Common myeloid progenitor, CD34-positive (primary cell): ENCODE measurements at regions not wholly inside any gene's neighbourhood (a gene's known extent, or its start where the extent isn't known, plus 50 kb on each side); places are given as distances from the start of the nearest gene placed in this dataset.
A peak's percentile ranks its signal among the peaks of the same experiment; 100 is the strongest.

Experiments used
- CTCF ChIA-PET: fragments of 350-600 bp; sonication (Branson Sonifier 250); formaldehyde crosslinking; loops from one replicate; lab custom pipeline; 2021; ENCODE audit warnings: antibody characterized with exemption; lab: Charles Lee
- POLR2A ChIA-PET: fragments of 350-600 bp; sonication (Branson Sonifier 250); formaldehyde crosslinking; loops from one replicate; lab custom pipeline; 2021; ENCODE audit warnings: antibody characterized with exemption; lab: Charles Lee
- DNase-seq, 3 donors: peaks; one replicate each; pipeline versions ENCODE4 v3.0.0 to v3.0.0-alpha.2; 2013
- H3K27ac ChIP-seq, 2 experiments: 1 replicate in 1 of 2; 2 replicates in 1 of 2; pipeline ENCODE4 v1.7.0; 2013; ENCODE audit warnings: inconsistent platforms in 2 of 2, low read length in 2 of 2, mild to moderate bottlenecking in 2 of 2, low read depth in 1 of 2, moderate library complexity in 1 of 2; ENCODE audit not compliant: severe bottlenecking in 2 of 2, insufficient read depth in 1 of 2, poor library complexity in 1 of 2
- H3K27me3 ChIP-seq, 5 experiments: replicated peaks in 2 of 5; 1 replicate in 3 of 5; 2 replicates in 2 of 5; pipeline versions ENCODE4 v1.6.1 to v1.7.0; 2013; ENCODE audit warnings: low read length in 4 of 5, mild to moderate bottlenecking in 2 of 5, moderate library complexity in 2 of 5, inconsistent platforms in 1 of 5; ENCODE audit not compliant: insufficient read depth in 5 of 5, control insufficient read depth in 4 of 5
- H3K36me3 ChIP-seq, 4 experiments: 1 replicate in 2 of 4; 2 replicates in 2 of 4; pipeline versions ENCODE4 v1.6.1 to v1.7.0; 2013; ENCODE audit warnings: low read length in 3 of 4, control low read depth in 1 of 4, mild to moderate bottlenecking in 1 of 4; ENCODE audit not compliant: control insufficient read depth in 4 of 4, insufficient read depth in 4 of 4
- H3K4me1 ChIP-seq, 4 experiments: 1 replicate in 3 of 4; 2 replicates in 1 of 4; pipeline versions ENCODE4 v1.6.1 to v1.7.1; 2013; ENCODE audit warnings: low read length in 3 of 4, mild to moderate bottlenecking in 3 of 4, control low read depth in 1 of 4, inconsistent platforms in 1 of 4, moderate library complexity in 1 of 4; ENCODE audit not compliant: control insufficient read depth in 4 of 4, insufficient read depth in 4 of 4; ENCODE audit errors: control extremely low read depth in 1 of 4
- H3K4me3 ChIP-seq, 7 experiments: 1 replicate in 4 of 7; 2 replicates in 3 of 7; pipeline versions ENCODE4 v1.5.1 to v1.7.0; 2013; ENCODE audit warnings: mild to moderate bottlenecking in 7 of 7, low read length in 6 of 7, moderate library complexity in 6 of 7, inconsistent platforms in 2 of 7, low read depth in 2 of 7, control low read depth in 1 of 7; ENCODE audit not compliant: insufficient read depth in 4 of 7, control insufficient read depth in 1 of 7; ENCODE audit errors: extremely low read depth in 1 of 7
- H3K9me3 ChIP-seq, 5 experiments: 1 replicate in 4 of 5; 2 replicates in 1 of 5; pipeline versions ENCODE4 v1.6.1 to v1.7.1; 2013; ENCODE audit warnings: low read length in 4 of 5, mild to moderate bottlenecking in 2 of 5, inconsistent platforms in 1 of 5, low read depth in 1 of 5, moderate library complexity in 1 of 5; ENCODE audit not compliant: control insufficient read depth in 4 of 5, insufficient read depth in 2 of 5; ENCODE audit errors: control extremely low read depth in 1 of 5
- whole genome bisulfite sequencing: methylation state at CpG from one replicate; pipeline ENCODE4 v1.1.5; 2013; ENCODE audit not compliant: insufficient coverage; 5-methylcytosine and 5-hydroxymethylcytosine counted together

DNA sequence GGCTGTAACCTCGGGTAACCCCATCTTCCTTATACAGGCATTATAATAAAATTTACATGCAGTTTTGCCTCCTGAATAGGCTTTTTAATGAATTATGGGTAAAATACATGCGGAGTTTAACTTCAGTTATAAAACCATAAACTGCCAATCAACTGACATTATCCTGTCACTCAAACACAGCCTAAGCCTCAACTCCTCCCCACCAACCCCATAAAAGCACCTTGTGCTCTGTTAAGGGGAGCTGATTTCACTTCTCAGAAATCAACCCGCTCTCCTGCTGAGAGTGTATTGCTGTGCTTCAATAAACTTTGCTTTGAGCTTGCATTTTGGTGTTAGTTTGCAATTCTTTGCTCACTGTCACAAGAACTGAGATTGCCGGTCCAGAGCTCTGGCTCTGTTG, 1812.2 kb downstream of the BRINP3 start:
- Histone ChIP-seq H3K36me3 (no peaks in the 10 kb centered on the region), H3K4me3 (peak overlapping the region in 1 of 7 experiments; percentile 14), H3K4me1 (peaks cover 0 to 6% (median 2%) of the 10 kb centered on the region in 4 experiments), H3K27ac (no peak overlapping the region), H3K27me3 (no peaks in the 10 kb centered on the region), H3K9me3 (no peaks in the 10 kb centered on the region)
- DNase-seq: no peak
- 95% methylated on average over 3 of the region's 4 CpGs for WGBS
- CTCF ChIA-PET: no interaction called here
- POLR2A ChIA-PET: no interaction called here

- Histone ChIP-seq H3K9me3 (no peaks in the 10 kb centered on the region), H3K27me3 (no peaks in the 10 kb centered on the region), H3K27ac (no peak overlapping the region), H3K4me1 (peaks cover 0 to 6% (median 2%) of the 10 kb centered on the region in 4 experiments), H3K4me3 (no peak overlapping the region), H3K36me3 (no peaks in the 10 kb centered on the region)
- 100% methylated on average over 2 of the region's 2 CpGs for WGBS
- DNase-seq: no peak
- ChIA-PET CTCF (no interaction called here), POLR2A (no interaction called here)
Observed at GRCh38 chr1:188668083-188668482, 1809.6 kb downstream of the BRINP3 start.

- Histone ChIP-seq H3K9me3 (no peaks in the 10 kb centered on the region), H3K4me1 (peaks cover 0 to 6% (median 2%) of the 10 kb centered on the region in 4 experiments), H3K4me3 (no peak overlapping the region), H3K27ac (no peak overlapping the region), H3K36me3 (no peaks in the 10 kb centered on the region), H3K27me3 (no peaks in the 10 kb centered on the region)
- no peak for DNase-seq
- ChIA-PET POLR2A (no interaction called here), CTCF (no interaction called here)
- 97% methylated on average over 3 of the region's 3 CpGs for WGBS
Observed at GRCh38 chr1:188669728-188670382, 1807.8 kb downstream of the BRINP3 start.

GRCh38 chr1:188670837-188671236, 1806.8 kb downstream of the BRINP3 start:
- Histone ChIP-seq H3K27ac (no peak overlapping the region), H3K9me3 (no peaks in the 10 kb centered on the region), H3K4me1 (peaks cover 0 to 4% (median 0%) of the 10 kb centered on the region in 4 experiments), H3K36me3 (no peaks in the 10 kb centered on the region), H3K27me3 (no peaks in the 10 kb centered on the region), H3K4me3 (no peak overlapping the region)
- ChIA-PET POLR2A (no interaction called here), CTCF (no interaction called here)
- no peak for DNase-seq
- WGBS: 100% methylated on average over 1 of the region's 2 CpGs

- no peak for DNase-seq
- no peak overlapping the region for H3K4me3 ChIP-seq
- no peaks in the 10 kb centered on the region for H3K4me1 ChIP-seq
- ChIA-PET POLR2A (no interaction called here), CTCF (interaction anchor here (0.9 kb wide), 1 partner anchor 41 kb away, joined by 3 read pairs; no protein-coding TSS in a partner anchor)
- H3K27ac ChIP-seq: no peak overlapping the region
- no peaks in the 10 kb centered on the region for H3K36me3 ChIP-seq
- H3K9me3 ChIP-seq: no peaks in the 10 kb centered on the region
- no peaks in the 10 kb centered on the region for H3K27me3 ChIP-seq
Observed at GRCh38 chr1:188672153-188672552, 1805.5 kb downstream of the BRINP3 start.

DNA sequence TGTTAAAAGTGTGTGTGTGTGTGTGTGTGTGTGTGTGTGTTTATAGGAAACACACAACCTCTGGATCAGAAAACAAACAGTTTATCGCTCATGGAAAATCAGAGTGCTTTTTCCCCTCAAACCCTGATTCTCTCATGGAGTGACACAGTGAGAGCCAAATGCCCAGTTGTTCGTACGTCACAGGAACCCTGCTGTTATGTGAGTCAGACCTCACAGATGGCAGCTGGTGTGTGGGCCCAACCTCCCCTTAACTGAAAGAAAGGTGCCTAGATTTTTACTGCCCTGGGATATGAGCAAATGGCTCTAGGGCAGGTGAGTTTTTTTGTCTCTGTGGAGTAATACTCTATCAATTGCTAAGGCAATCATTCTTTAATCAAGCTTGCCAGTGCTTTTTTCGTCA, 1788.1 kb downstream of the BRINP3 start:
- Histone ChIP-seq H3K27me3 (no peaks in the 10 kb centered on the region), H3K27ac (no peak overlapping the region), H3K36me3 (no peaks in the 10 kb centered on the region), H3K9me3 (no peaks in the 10 kb centered on the region), H3K4me1 (no peaks in the 10 kb centered on the region), H3K4me3 (no peak overlapping the region)
- 97% methylated on average over 3 of the region's 4 CpGs for WGBS
- no peak for DNase-seq
- ChIA-PET CTCF (no interaction called here), POLR2A (no interaction called here)

GRCh38 chr1:188700116-188700515, 1777.5 kb downstream of the BRINP3 start:
- no CpG with 5 or more reads among the region's 2 CpGs for WGBS
- peaks cover 0 to 4% (median 0%) of the 10 kb centered on the region in 5 experiments for H3K9me3 ChIP-seq
- no peaks in the 10 kb centered on the region for H3K4me1 ChIP-seq
- H3K27me3 ChIP-seq: no peaks in the 10 kb centered on the region
- no peak overlapping the region for H3K4me3 ChIP-seq
- POLR2A ChIA-PET: no interaction called here
- CTCF ChIA-PET: no interaction called here
- DNase-seq: no peak
- H3K27ac ChIP-seq: no peak overlapping the region
- no peaks in the 10 kb centered on the region for H3K36me3 ChIP-seq
